ENCODE measurements at regions not wholly inside any gene's neighbourhood (a gene's known extent, or its start where the extent isn't known, plus 50 kb on each side); places are given as distances from the start of the nearest gene placed in this dataset.
A peak's percentile ranks its signal among the peaks of the same experiment; 100 is the strongest.

GRCh38 chr6:43926634-43927531 is 156.9 kb downstream of the VEGFA start (continued):
- TF ChIP-seq BCLAF1 (IDR thresholded peaks at IDR 0.05) (no peak), SMAD1 (CRISPR knock-in tag; IDR thresholded peaks at IDR 0.05; ENCODE audit: borderline replicate concordance, low read depth) (no peak), ZNF282 (IDR thresholded peaks at IDR 0.05; ENCODE audit: partially characterized antibody) (no peak), ZNF709 (CRISPR knock-in tag; IDR thresholded peaks at IDR 0.05) (no peak), NCOA5 (CRISPR knock-in tag; IDR thresholded peaks at IDR 0.05) (no peak), KMT2B (CRISPR knock-in tag; IDR thresholded peaks at IDR 0.05) (peak; percentile 50; the same call in 1 of the 2 replicates), ZBTB38 (CRISPR knock-in tag; IDR thresholded peaks at IDR 0.05) (peak; percentile 61), CENPX (CRISPR knock-in tag; IDR thresholded peaks at IDR 0.05) (no peak), ZNF18 (CRISPR knock-in tag; IDR thresholded peaks at IDR 0.05; ENCODE audit: insufficient replicate concordance) (no peak), MATR3 (CRISPR knock-in tag; IDR thresholded peaks at IDR 0.05) (no peak), ZNF251 (CRISPR knock-in tag; IDR thresholded peaks at IDR 0.05) (no peak), TCF7L2 (IDR thresholded peaks at IDR 0.05; ENCODE audit: low read depth, low read length) (no peak), MEF2D (CRISPR knock-in tag; IDR thresholded peaks at IDR 0.05) (peak; percentile 46; the same call in 1 of the 2 replicates), PBX2 (CRISPR knock-in tag; IDR thresholded peaks at IDR 0.05) (no peak), ZNF878 (CRISPR knock-in tag; IDR thresholded peaks at IDR 0.05) (peak; percentile 77; the same call in 1 of the 2 replicates), ZNF564 (CRISPR knock-in tag; IDR thresholded peaks at IDR 0.05) (no peak), ZSCAN30 (CRISPR knock-in tag; IDR thresholded peaks at IDR 0.05) (0 out of 2 replicates have a peak, but pooled peaks have one; percentile 24), TEAD3 (CRISPR knock-in tag; optimal IDR thresholded peaks at IDR 0.05; ENCODE audit: borderline replicate concordance) (peak; percentile 98), ZNF607 (CRISPR knock-in tag; IDR thresholded peaks at IDR 0.05; ENCODE audit: borderline replicate concordance) (0 out of 2 replicates have a peak, but pooled peaks have one; percentile 3), ARID2 (CRISPR knock-in tag; IDR thresholded peaks at IDR 0.05; ENCODE audit: borderline replicate concordance) (0 out of 2 replicates have a peak, but pooled peaks have one; percentile 84), NR2C2 (CRISPR knock-in tag; IDR thresholded peaks at IDR 0.05; ENCODE audit: borderline replicate concordance) (peak; percentile 46), ZNF597 (CRISPR knock-in tag; IDR thresholded peaks at IDR 0.05) (no peak), GABPA (IDR thresholded peaks at IDR 0.05; ENCODE audit: low read depth, low read length) (no peak), GABPA (CRISPR knock-in tag; IDR thresholded peaks at IDR 0.05; ENCODE audit: low read depth) (no peak; the same call in 1 of the 2 replicates)
